GM12878 (cell line): ENCODE measurements at regions not wholly inside any gene's neighbourhood (a gene's known extent, or its start where the extent isn't known, plus 50 kb on each side); places are given as distances from the start of the nearest gene placed in this dataset.

Source experiments
- ATAC-seq: fragments of 200-7000 bp; cut with Tn5 transposase; 3 replicates; pipeline ENCODE4 v1.9.1; 2020; ENCODE audit warnings: mild to moderate bottlenecking, moderate library complexity
- BruUV-seq: library from RNA; stranded (reverse); fragments of 400-500 nt; replicated peaks from 2 replicates; lab custom pipeline; 2021; lab: Mats Ljungman, UMichigan
- CTCF ChIA-PET: fragments of 300-600 bp; sonication (Branson Sonifier 250); formaldehyde crosslinking; extraction: SDS; loops from one replicate; lab custom pipeline; 2021; ENCODE audit warnings: inconsistent platforms; lab: Yijun Ruan, JAX
- POLR2A ChIA-PET: fragments of 350-600 bp; formaldehyde crosslinking; extraction: SDS; loops from one replicate; lab custom pipeline; 2021; ENCODE audit warnings: inconsistent platforms; lab: Charles Lee
- RAD21 ChIA-PET: fragments of 300-600 bp; sonication (Branson Sonifier 250); formaldehyde crosslinking; loops from one replicate; lab custom pipeline; 2023; ENCODE audit warnings: antibody characterized with exemption; ENCODE audit not compliant: unreplicated experiment; lab: Charles Lee
- SMC1A ChIA-PET: fragments of 300-600 bp; sonication (Branson Sonifier 250); formaldehyde crosslinking; loops from one replicate; lab custom pipeline; 2023; ENCODE audit not compliant: unreplicated experiment, uncharacterized antibody; lab: Charles Lee
- DNase-seq: peaks from one replicate; pipeline ENCODE4 v3.0.0-alpha.2; 2011; ENCODE audit warnings: low read depth, low spot score
- FAIRE-seq: peaks from 3 replicates; lab custom pipeline; 2011; peaks lifted over from hg19 to GRCh38; lab: Jason Lieb, UNC
- H2AFZ ChIP-seq: 2 replicates; pipeline ENCODE4 v1.6.0; 2011; ENCODE audit warnings: low read depth, low read length, control low read depth; ENCODE audit not compliant: control insufficient read depth
- H3K27ac ChIP-seq: 2 replicates; pipeline ENCODE4 v1.5.1; 2011; ENCODE audit warnings: control low read depth; ENCODE audit not compliant: control insufficient read depth, insufficient read depth
- H3K27me3 ChIP-seq, 2 experiments: replicated peaks in 1 of 2; 2 replicates each; pipeline versions ENCODE4 v1.6.0 to v1.6.1; 2011; ENCODE audit warnings: low read length in 1 of 2; ENCODE audit not compliant: control insufficient read depth in 2 of 2, insufficient read depth in 2 of 2
- H3K36me3 ChIP-seq, 2 experiments: 2 replicates each; pipeline ENCODE4 v1.5.1; 2011; ENCODE audit warnings: low read length in 1 of 2; ENCODE audit not compliant: control insufficient read depth in 2 of 2, insufficient read depth in 2 of 2
- H3K4me1 ChIP-seq: 2 replicates; pipeline ENCODE4 v1.6.1; 2011; ENCODE audit warnings: mild to moderate bottlenecking, low read length, moderate library complexity, mixed read lengths; ENCODE audit not compliant: control insufficient read depth, insufficient read depth
- H3K4me2 ChIP-seq: 2 replicates; pipeline ENCODE4 v1.6.0; 2011; ENCODE audit warnings: control low read depth; ENCODE audit not compliant: control insufficient read depth, insufficient read depth
- H3K4me3 ChIP-seq: fragments of 200-600 bp; sonication (generic); 2 replicates; pipeline ENCODE4 v1.5.1; 2016
- H3K79me2 ChIP-seq: 2 replicates; pipeline ENCODE4 v1.6.0; 2011; ENCODE audit warnings: low read length; ENCODE audit not compliant: control insufficient read depth, insufficient read depth
- H3K9ac ChIP-seq: 2 replicates; pipeline ENCODE4 v1.8.0; 2011; ENCODE audit warnings: low read length, control low read depth, mixed read lengths; ENCODE audit not compliant: control insufficient read depth, insufficient read depth
- H3K9me3 ChIP-seq: replicated peaks from 3 replicates; pipeline ENCODE4 v1.5.1; 2011; ENCODE audit warnings: mild to moderate bottlenecking, low read length; ENCODE audit not compliant: control insufficient read depth, insufficient read depth
- H4K20me1 ChIP-seq: 2 replicates; pipeline ENCODE4 v1.6.0; 2011; ENCODE audit not compliant: control insufficient read depth, insufficient read depth
- KAT2A ChIP-seq: conservative IDR thresholded peaks from 2 replicates; pipeline ENCODE4 v1.6.1; 2011; ENCODE audit warnings: low read depth, low read length; ENCODE audit not compliant: control insufficient read depth
- MTA3 ChIP-seq: IDR thresholded peaks from 2 replicates; pipeline ENCODE4 v1.6.1; 2012; ENCODE audit warnings: low read length, inconsistent platforms, borderline replicate concordance
- NR2F1 ChIP-seq: fragments of 450-650 bp; conservative IDR thresholded peaks from 2 replicates; pipeline ENCODE4 v1.6.1; 2017; ENCODE audit warnings: mild to moderate bottlenecking
- SUPT20H ChIP-seq: IDR thresholded peaks from 2 replicates; pipeline ENCODE4 v1.6.1; 2011; ENCODE audit warnings: low read depth, mild to moderate bottlenecking, low read length, moderate library complexity, borderline replicate concordance; ENCODE audit not compliant: control insufficient read depth
- TBL1XR1 ChIP-seq: IDR thresholded peaks from 2 replicates; pipeline ENCODE4 v1.6.1; 2012; ENCODE audit warnings: low read depth, low read length, improper control_type of control experiment
- ZBED1 ChIP-seq: IDR thresholded peaks from 2 replicates; pipeline ENCODE4 v1.6.1; 2016; ENCODE audit warnings: borderline replicate concordance
- ZBTB33 ChIP-seq: fragments of 450-650 bp; IDR thresholded peaks from 2 replicates; pipeline ENCODE4 v1.6.1; 2017; ENCODE audit warnings: mild to moderate bottlenecking
- ZBTB40 ChIP-seq: fragments of 450-650 bp; IDR thresholded peaks from 2 replicates; pipeline ENCODE4 v1.6.1; 2016; ENCODE audit warnings: mild to moderate bottlenecking, moderate library complexity, borderline replicate concordance
- ZNF592 ChIP-seq: fragments of 450-650 bp; IDR thresholded peaks from 2 replicates; pipeline ENCODE4 v1.6.1; 2017; ENCODE audit warnings: mild to moderate bottlenecking, moderate library complexity
- WGBS: methylation state at CpG from one replicate; pipeline ENCODE4 v1.1.6; 2016; ENCODE audit warnings: low lambda C conversion rate; ENCODE audit not compliant: insufficient replicate concordance, insufficient coverage; ENCODE audit errors: missing lambda C conversion rate; 5-methylcytosine and 5-hydroxymethylcytosine counted together
- in situ Hi-C: fragments of 300-500 bp; cut with MboI; formaldehyde crosslinking; loops from 9 replicates; pipeline ENCODE4 v1.14.3; 2018; ENCODE audit warnings: mixed read lengths
- intact Hi-C: fragments of 100-400 bp; cut with micrococcal nuclease; formaldehyde crosslinking; loops from one replicate; pipeline ENCODE4 v1.14.2; 2022; ENCODE audit not compliant: unreplicated experiment

GRCh38 chr11:133705873-133706272 lies 139.4 kb downstream of the SPATA19 start (continued):
- TF ChIP-seq ZBTB33, result no peak

- WGBS, result 31% methylated on average over 8 of the region's 8 CpGs
- Histone ChIP-seq H3K4me2 (no peak overlapping the region), H2AFZ (no peak overlapping the region), H3K79me2 (no peaks in the 10 kb centered on the region), H3K4me1 (no peaks in the 10 kb centered on the region), H4K20me1 (no peaks in the 10 kb centered on the region), H3K27me3 (no peaks in the 10 kb centered on the region; a peak in 1 of 4 replicates), H3K9me3 (no peaks in the 10 kb centered on the region), H3K27ac (no peak overlapping the region), H3K36me3 (no peaks in the 10 kb centered on the region), H3K4me3 (no peak overlapping the region), H3K9ac (no peak overlapping the region)
- no TSS peak for BruUV-seq
- FAIRE-seq (no peak), DNase-seq (no peak), ATAC-seq (no peak)
- ChIA-PET SMC1A (no interaction called here), POLR2A (no interaction called here), CTCF (no interaction called here), RAD21 (no interaction called here)
- in situ Hi-C loops (no loop called here), intact Hi-C loops (no loop called here)
- TF ChIP-seq NR2F1, result no peak
- TF ChIP-seq TBL1XR1, result no peak
- no peak for TF ChIP-seq KAT2A
- TF ChIP-seq ZBED1, result no peak
- TF ChIP-seq ZBTB40, result no peak
- no peak for TF ChIP-seq ZNF592
- no peak for TF ChIP-seq SUPT20H
- TF ChIP-seq MTA3, result no peak
Observed at GRCh38 chr11:133705074-133705648, 140.2 kb downstream of the SPATA19 start.
